Immature natural killer cell (primary cell): ENCODE measurements at regions not wholly inside any gene's neighbourhood (a gene's known extent, or its start where the extent isn't known, plus 50 kb on each side); places are given as distances from the start of the nearest gene placed in this dataset.
"Not testable (repeated sequence)": the region's sequence is repeated elsewhere in the genome, so short reads cannot be mapped to it uniquely, and the experiment has no call there.

Experiments
- DNase-seq, 3 donors: peaks; one replicate each; pipeline ENCODE4 v3.0.0; 2022; ENCODE audit warnings: mixed read lengths in 1 of 3
- H3K27ac Mint-ChIP-seq, 6 donors: one replicate each; pipeline ENCODE4 v1.8.0; 2020; ENCODE audit warnings: mixed read lengths in 6 of 6, mild to moderate bottlenecking in 5 of 6, inconsistent platforms in 4 of 6, moderate library complexity in 3 of 6
- H3K27me3 Mint-ChIP-seq, 3 donors: one replicate each; pipeline ENCODE4 v1.8.0; 2020 to 2021; ENCODE audit warnings: low read depth in 3 of 3, mild to moderate bottlenecking in 3 of 3, mixed read lengths in 3 of 3, moderate library complexity in 3 of 3, inconsistent platforms in 1 of 3
- H3K36me3 Mint-ChIP-seq, 3 donors: one replicate each; pipeline ENCODE4 v1.8.0; 2020; ENCODE audit warnings: mixed read lengths in 3 of 3, inconsistent platforms in 2 of 3, mild to moderate bottlenecking in 2 of 3
- H3K4me1 Mint-ChIP-seq, 2 donors: one replicate each; pipeline ENCODE4 v1.8.0; 2020; ENCODE audit warnings: inconsistent platforms in 2 of 2, mild to moderate bottlenecking in 2 of 2, mixed read lengths in 2 of 2, moderate library complexity in 1 of 2
- H3K4me3 Mint-ChIP-seq, 5 donors: one replicate each; pipeline ENCODE4 v1.8.0; 2020; ENCODE audit warnings: mild to moderate bottlenecking in 5 of 5, mixed read lengths in 5 of 5, inconsistent platforms in 3 of 5, moderate library complexity in 3 of 5
- H3K9me3 Mint-ChIP-seq, 6 donors: one replicate each; pipeline ENCODE4 v1.8.0; 2020; ENCODE audit warnings: mild to moderate bottlenecking in 6 of 6, mixed read lengths in 6 of 6, inconsistent platforms in 4 of 6, moderate library complexity in 3 of 6

DNA sequence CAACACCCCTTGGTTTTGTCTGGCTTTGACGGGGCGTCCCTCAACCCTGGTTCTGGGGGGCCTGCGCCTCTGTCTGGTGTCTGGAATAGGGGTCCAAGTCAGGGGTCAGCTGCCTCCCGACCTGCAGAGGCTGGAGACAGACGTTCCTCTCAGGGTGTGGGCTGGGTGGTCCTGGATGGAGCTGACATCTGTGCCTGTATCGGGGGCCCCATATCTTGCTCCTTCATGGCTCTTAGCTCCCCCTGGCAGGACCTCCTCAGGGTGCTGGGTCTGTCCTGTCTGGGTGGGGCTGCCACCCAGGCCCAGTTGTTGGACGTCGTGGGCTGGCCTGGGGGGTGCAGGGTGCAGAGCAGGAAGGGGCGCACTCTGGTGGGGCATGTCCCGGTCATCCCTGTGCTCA lies 374.8 kb downstream of the TMEM121 start:
- Mint-ChIP-seq H3K4me3 (no peak overlapping the region), H3K27me3 (peaks cover 0 to 13% (median 3%) of the 10 kb centered on the region in 3 donors), H3K9me3 (no peaks in the 10 kb centered on the region), H3K27ac (no peak overlapping the region), H3K36me3 (no peaks in the 10 kb centered on the region), H3K4me1 (no peaks in the 10 kb centered on the region)
- DNase-seq, result no peak

DNA sequence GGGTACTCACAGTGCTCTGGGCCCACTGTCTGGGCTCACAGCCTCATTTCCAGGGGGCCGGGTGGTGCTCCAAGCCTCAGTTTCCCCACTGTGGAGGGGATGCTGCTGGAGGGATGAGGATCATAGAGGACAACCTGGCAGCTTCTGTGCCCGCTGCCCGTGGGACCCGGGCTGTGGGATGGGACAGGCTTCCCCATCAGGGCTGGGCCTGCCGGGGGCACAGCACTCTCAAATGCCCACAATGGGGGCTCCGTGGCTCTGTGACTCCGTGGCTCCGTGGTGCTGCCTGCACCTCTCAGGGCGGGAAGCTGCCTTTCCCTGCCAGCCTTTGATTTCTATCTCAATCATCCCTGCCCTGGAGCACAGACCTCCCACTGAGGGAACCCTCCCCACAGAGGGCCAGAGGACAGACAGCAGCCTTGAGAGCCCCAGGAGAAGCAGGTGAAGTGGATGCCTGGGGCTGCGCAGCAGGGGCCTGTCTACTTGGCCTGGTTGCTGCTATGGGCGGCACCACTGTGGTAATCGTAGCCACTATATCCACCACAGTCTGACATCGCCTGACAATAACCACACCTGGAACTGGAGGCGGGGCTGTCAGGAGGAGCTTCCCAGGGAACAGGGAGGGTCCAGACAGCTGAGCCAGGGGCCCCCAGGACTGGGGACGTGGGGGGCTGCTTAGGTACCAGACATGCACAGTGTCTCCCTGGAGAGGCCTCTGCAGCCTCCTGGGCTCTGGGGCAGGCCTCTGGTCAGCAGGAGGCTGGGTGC lies 375.9 kb downstream of the TMEM121 start:
- Mint-ChIP-seq H3K27me3 (peaks cover 0 to 10% (median 5%) of the 10 kb centered on the region in 3 donors), H3K36me3 (no peaks in the 10 kb centered on the region), H3K4me3 (no peak overlapping the region), H3K9me3 (no peaks in the 10 kb centered on the region), H3K27ac (no peak overlapping the region), H3K4me1 (no peaks in the 10 kb centered on the region)
- DNase-seq, result no peak

DNA sequence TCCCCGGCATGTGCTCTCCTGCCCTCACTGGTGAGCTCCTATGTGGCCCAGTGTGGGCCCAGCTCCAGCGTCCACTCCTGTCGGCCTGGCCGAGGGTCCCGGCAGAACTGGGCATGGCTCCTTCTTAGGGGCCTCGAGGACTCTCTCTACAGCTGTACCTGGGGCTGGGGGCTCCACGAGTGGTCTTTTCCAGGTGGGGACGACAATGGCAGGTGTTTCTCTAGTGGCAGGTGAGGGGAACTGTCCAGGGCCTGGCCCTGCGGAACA lies 376.4 kb downstream of the TMEM121 start:
- not testable (repeated sequence) for H3K9me3 Mint-ChIP-seq, DNase-seq, H3K4me1 Mint-ChIP-seq, H3K27ac Mint-ChIP-seq, H3K36me3 Mint-ChIP-seq, H3K27me3 Mint-ChIP-seq, H3K4me3 Mint-ChIP-seq

DNA sequence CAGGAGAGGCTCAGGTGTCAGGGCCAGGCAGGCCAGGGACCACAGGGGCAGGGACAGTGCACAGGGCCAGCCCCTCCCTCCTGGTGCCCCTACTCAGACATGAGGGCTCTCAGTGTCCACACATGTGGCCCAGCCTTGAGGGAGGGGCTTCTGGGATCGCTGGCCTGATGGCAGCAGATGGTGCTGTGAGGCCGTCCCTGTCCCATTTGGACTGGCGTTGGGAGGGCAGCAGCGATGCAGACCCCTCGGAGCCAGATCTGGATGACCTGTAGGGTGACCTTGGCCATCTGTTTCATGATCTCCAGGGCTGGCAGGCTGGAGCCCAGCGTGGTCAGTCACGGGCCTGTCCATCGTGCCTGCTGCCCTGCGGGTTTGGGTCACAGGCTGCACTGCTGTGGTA lies 377.6 kb downstream of the TMEM121 start:
- H3K27ac Mint-ChIP-seq, result no peak overlapping the region
- DNase-seq, result no peak
- H3K9me3 Mint-ChIP-seq, result no peaks in the 10 kb centered on the region
- no peak overlapping the region for H3K4me3 Mint-ChIP-seq
- H3K36me3 Mint-ChIP-seq, result no peaks in the 10 kb centered on the region
- peaks cover 0 to 5% (median 4%) of the 10 kb centered on the region in 3 donors for H3K27me3 Mint-ChIP-seq
- H3K4me1 Mint-ChIP-seq, result peaks cover 0 to 2% of the 10 kb centered on the region in 2 donors

DNA sequence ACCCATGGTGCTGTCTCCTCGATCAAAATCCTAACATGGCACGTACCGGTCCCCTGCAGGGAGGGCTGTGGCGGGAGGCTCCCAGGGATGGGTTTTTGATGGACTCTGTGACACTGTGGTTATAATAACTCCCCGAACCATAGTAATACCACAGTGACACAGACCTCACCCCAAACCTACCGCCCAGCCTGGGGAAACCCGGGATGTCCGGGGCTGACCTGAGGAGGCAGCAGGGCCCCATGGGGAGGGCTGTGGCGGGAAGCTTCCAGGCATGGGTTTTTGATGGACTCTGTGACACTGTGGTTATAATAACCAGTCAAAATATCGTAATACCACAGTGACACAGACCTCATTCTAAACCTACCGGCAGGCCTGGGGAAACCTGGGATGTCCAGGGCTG lies 378.0 kb downstream of the TMEM121 start:
- no peaks in the 10 kb centered on the region for H3K9me3 Mint-ChIP-seq
- H3K27me3 Mint-ChIP-seq, result peaks cover 0 to 5% (median 5%) of the 10 kb centered on the region in 3 donors
- H3K36me3 Mint-ChIP-seq, result no peaks in the 10 kb centered on the region
- no peak overlapping the region for H3K4me3 Mint-ChIP-seq
- peak in 2 of 3 donors; percentile 15 to 32 for DNase-seq
- peaks cover 0 to 2% of the 10 kb centered on the region in 2 donors for H3K4me1 Mint-ChIP-seq
- no peak overlapping the region for H3K27ac Mint-ChIP-seq

DNA sequence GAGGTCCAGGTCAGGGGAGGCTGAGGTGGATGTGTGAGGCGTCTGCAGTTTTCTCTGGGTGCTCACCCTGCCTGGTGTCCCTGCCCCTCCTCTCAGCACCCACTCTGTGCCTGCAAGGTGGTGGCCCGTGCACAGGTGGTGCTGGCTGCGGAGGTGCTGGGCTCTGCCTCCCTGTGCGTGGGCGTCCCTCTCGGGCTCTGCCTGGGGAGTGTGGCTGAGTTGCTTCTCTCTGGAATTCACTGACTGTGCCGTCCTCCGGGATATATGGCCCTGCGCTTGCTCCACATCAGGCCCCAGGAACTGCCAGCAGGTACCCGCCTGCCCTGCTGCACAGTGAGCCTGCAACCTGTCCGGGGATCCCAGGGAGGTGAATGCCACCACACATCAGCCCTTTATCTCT lies 379.1 kb downstream of the TMEM121 start:
- Mint-ChIP-seq H3K4me1 (peaks cover 0 to 2% of the 10 kb centered on the region in 2 donors), H3K9me3 (no peaks in the 10 kb centered on the region), H3K27me3 (peaks cover 0 to 7% (median 5%) of the 10 kb centered on the region in 3 donors), H3K4me3 (no peak overlapping the region), H3K36me3 (no peaks in the 10 kb centered on the region), H3K27ac (no peak overlapping the region)
- no peak for DNase-seq

DNA sequence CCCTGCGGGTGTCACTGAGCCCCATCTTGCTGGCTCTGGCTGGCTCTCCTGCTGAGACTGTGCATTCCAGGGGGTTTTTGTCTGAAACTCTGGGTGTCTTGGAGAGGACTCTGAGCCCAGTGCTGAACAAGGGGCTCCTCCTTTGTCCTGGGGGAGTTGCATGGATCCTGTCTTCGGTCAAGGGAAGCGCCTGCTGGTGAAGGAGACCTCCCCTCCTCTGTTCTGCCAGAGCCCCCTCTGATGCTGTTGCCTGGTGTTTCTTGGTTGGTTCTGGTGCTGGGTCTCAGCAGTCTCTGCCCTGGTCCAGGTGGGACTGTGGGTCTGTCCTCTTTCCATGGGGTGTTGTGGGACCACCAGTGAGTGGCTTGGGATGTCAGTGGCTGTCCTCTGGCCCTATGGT lies 380.9 kb downstream of the TMEM121 start:
- no peaks in the 10 kb centered on the region for H3K36me3 Mint-ChIP-seq
- H3K4me1 Mint-ChIP-seq, result peaks cover 0 to 2% of the 10 kb centered on the region in 2 donors
- peaks cover 0 to 7% (median 5%) of the 10 kb centered on the region in 3 donors for H3K27me3 Mint-ChIP-seq
- no peak overlapping the region for H3K27ac Mint-ChIP-seq
- DNase-seq, result no peak
- no peak overlapping the region for H3K4me3 Mint-ChIP-seq
- H3K9me3 Mint-ChIP-seq, result no peaks in the 10 kb centered on the region

DNA sequence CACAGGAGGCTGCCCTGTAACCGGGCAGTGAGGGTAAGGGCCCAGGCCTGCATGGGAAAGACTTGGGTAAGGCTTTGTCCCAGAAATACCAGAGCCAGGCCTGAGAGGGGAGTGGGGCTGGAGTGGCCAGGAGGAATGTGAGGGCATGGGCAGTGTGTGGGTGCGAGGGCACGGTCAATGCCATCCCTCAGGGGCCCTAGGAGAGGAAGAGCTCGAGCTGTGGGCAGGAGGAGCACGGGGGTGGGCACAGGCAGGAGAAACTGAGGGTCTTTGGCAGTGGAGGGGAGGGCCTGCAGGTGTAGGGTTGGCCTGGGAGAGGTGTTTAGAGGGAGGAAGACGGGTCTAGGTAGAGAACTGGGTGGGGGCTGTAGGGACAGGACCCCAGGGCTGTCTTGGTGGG lies 381.6 kb downstream of the TMEM121 start:
- Mint-ChIP-seq H3K4me3 (peak overlapping the region in 1 of 5 donors; percentile 36), H3K27me3 (peaks cover 3 to 7% (median 4%) of the 10 kb centered on the region in 3 donors), H3K27ac (no peak overlapping the region), H3K36me3 (no peaks in the 10 kb centered on the region), H3K9me3 (no peaks in the 10 kb centered on the region), H3K4me1 (peaks cover 0 to 2% of the 10 kb centered on the region in 2 donors)
- DNase-seq, result no peak

DNA sequence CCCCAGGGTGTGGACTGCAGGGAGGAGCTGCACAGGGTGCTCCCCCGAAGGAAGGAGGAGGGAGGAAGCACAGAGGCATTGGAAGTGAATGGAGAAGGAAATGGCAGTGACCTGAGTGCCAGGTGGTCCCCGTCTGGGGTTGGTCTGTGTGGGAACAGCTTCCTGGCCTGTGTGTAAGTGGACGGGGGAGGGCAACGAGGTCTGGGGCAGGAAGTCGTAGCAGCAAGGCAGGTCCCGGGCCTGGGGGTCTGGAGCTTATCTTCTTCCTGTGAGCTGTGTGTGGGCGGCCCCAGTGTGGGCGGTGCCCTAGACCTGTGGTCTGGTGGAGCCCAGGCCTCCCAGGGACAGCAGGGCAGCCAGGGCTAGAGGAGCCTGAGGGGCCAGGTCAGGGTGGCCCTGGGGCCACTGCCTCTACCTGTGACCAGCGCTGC lies 382.1 kb downstream of the TMEM121 start:
- Mint-ChIP-seq H3K4me1 (peaks cover 0 to 2% of the 10 kb centered on the region in 2 donors), H3K27me3 (peaks cover 1 to 7% (median 3%) of the 10 kb centered on the region in 3 donors), H3K9me3 (no peaks in the 10 kb centered on the region), H3K4me3 (peak overlapping the region in 1 of 5 donors; percentile 36), H3K36me3 (no peaks in the 10 kb centered on the region), H3K27ac (peak overlapping the region in 1 of 6 donors; percentile 16)
- DNase-seq, result peak; percentile 10 to 44 (median 31)

DNA sequence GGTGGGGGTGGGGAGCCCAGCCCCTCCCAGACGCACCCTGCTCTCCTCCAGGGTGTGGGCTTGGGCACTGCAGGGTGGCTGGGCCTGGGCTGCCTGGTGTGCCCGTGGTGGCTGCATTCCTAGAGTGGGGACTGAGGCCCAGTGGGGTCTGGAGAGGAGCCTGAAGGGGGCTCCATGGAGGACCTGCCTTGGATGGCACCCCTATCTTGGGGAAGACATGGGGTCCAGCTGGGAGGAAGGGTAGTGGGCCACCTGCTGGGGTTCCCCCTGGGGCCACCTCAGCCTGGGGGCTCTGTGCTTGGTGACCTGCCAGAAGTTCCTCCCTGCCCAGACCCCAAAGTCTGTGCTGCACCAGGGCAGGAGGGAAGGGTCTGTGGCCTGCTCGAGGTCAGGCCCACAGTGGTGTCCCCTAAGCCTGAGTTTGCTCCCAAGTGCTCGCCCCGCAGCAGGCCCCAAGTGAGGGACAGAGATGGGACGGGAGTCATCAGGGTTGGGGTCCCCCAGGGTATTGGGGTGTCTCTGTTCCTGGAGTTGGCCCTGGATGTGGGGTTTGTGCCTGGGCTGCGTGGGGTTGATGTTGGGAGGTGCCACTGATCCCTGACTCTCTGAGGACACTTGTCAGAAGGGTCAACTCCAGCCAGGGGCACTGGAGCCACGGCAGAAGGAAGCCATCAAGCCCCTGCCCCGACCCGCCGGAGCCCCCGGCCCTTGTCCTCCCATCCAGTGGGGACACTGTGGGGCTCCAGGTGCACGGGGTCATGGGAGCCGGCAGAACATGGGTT lies 382.9 kb downstream of the TMEM121 start:
- peaks cover 0 to 2% of the 10 kb centered on the region in 2 donors for H3K4me1 Mint-ChIP-seq
- H3K4me3 Mint-ChIP-seq, result peak overlapping the region in 2 of 5 donors; percentile 15 to 17
- no peaks in the 10 kb centered on the region for H3K36me3 Mint-ChIP-seq
- DNase-seq, result no peak
- H3K9me3 Mint-ChIP-seq, result no peaks in the 10 kb centered on the region
- H3K27me3 Mint-ChIP-seq, result peaks cover 1 to 7% (median 3%) of the 10 kb centered on the region in 3 donors
- no peak overlapping the region for H3K27ac Mint-ChIP-seq

DNA sequence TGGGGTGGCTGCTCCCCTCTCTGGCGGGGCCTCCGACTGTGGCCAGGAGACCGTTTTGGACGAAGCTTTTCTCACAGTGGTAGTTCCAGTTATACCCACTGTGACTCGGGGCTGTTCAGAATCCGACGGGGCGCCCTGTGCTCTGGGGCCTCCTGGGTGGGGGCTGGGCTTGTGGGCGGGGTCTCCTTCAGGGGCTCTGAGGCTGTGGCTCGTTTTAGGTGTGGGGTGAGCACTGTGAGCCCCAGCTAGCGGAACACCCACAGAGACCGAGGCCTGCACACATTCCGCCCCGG lies 383.4 kb downstream of the TMEM121 start:
- not testable (repeated sequence) for H3K4me1 Mint-ChIP-seq, H3K9me3 Mint-ChIP-seq, H3K27ac Mint-ChIP-seq, H3K36me3 Mint-ChIP-seq, DNase-seq, H3K27me3 Mint-ChIP-seq
- peak overlapping the region in 1 of 5 donors; percentile 17 for H3K4me3 Mint-ChIP-seq

DNA sequence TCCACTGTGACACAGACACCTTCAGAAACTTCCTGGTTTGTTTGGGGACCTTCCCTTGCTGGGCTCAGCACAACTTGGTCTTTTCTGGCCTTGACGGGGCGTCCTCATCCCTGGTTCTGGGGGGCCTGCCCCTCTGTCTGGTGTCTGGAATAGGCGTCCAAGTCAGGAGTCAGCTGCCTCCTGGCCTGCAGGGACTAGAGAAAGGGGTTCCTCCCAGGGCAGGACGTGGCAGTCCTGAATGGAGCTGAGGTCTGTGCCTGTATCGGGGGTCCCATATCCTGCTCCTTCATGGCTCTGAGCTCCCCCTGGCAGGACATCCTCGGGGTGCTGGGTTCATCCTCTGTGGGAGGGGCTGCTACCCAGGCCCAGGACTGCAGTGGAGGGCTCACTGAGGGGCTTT lies 384.0 kb downstream of the TMEM121 start:
- Mint-ChIP-seq H3K27ac (peak overlapping the region in 1 of 6 donors; percentile 9), H3K36me3 (no peaks in the 10 kb centered on the region), H3K4me1 (peaks cover 0 to 2% of the 10 kb centered on the region in 2 donors), H3K27me3 (peaks cover 1 to 7% (median 3%) of the 10 kb centered on the region in 3 donors), H3K4me3 (peak overlapping the region in 3 of 5 donors; percentile 39 to 77 (median 40)), H3K9me3 (peaks cover 0 to 4% (median 0%) of the 10 kb centered on the region in 6 donors)
- no peak for DNase-seq

DNA sequence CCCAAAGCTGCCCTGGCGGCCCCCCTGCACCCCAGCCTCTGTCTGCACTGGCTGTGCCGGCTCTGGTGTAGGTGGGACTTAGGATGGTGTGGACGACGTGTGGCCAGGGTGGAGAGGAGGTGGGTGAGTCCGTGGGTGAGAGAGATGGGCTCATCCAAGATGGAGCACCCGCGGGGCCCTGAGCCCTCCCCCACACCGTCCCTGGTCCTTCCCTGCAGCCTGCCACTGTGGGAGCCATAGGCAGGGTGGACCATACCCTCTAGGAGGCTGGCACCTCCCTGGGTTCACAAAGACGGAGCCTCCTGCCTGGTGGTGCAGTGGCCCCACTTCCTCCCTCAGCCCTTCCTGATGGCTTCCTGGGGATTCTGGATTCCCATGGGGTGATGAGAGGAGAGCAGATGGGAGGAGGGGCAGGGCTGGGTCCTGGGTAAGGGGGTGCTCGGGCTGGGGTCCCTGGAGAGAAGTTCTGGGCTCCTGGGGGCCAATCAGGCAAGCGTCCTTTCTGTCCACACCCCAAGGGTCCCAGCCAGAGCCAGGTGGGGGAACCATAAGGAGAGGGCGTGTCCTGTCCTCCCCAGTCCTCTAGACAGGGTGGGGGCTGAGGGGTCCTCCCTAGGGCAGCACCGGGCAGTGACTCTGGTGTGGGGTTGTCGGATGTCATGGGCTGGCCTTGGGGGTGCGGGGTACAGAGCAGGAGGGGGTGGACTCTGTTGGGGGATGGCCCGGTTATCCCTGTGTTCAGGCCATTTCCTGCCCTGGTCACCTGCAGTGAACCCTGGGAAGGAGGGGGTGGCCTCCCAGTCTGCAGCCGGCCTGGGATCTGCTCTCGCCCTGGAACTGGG lies 384.8 kb downstream of the TMEM121 start:
- H3K4me3 Mint-ChIP-seq, result no peak overlapping the region
- H3K36me3 Mint-ChIP-seq, result no peaks in the 10 kb centered on the region
- peaks cover 1 to 7% (median 3%) of the 10 kb centered on the region in 3 donors for H3K27me3 Mint-ChIP-seq
- no peak overlapping the region for H3K27ac Mint-ChIP-seq
- H3K4me1 Mint-ChIP-seq, result peaks cover 0 to 2% of the 10 kb centered on the region in 2 donors
- no peak for DNase-seq
- H3K9me3 Mint-ChIP-seq, result peaks cover 0 to 9% (median 1%) of the 10 kb centered on the region in 6 donors

DNA sequence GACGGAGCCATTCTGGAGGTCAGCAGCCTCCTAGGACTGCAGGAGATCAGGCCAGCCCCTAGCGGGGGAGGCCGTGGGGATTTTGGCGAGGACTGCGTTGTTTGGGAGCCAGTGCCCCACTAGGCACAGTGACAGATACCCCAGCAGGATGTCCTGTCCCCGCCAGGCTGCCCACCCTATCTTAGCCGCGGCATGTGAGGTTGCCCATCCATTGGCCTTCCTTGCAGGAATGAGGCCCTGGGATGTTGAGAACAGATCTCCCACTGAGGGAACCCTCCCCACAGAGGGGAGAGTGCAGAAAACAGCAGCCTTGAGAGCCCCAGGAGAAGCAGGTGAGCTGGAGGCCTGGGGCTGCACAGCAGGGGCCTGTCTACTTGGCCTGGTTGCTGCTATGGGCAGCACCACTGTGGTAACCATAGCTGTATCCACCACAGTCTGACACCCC lies 385.5 kb downstream of the TMEM121 start:
- peaks cover 0 to 14% (median 1%) of the 10 kb centered on the region in 6 donors for H3K9me3 Mint-ChIP-seq
- H3K36me3 Mint-ChIP-seq, H3K27me3 Mint-ChIP-seq, H3K27ac Mint-ChIP-seq, H3K4me3 Mint-ChIP-seq, H3K4me1 Mint-ChIP-seq, DNase-seq: not testable (repeated sequence)
